IMR-90 (cell line): ENCODE measurements at regions not wholly inside any gene's neighbourhood (a gene's known extent, or its start where the extent isn't known, plus 50 kb on each side); places are given as distances from the start of the nearest gene placed in this dataset.

ENCODE experiments used
- ATAC-seq: fragments of 200-7000 bp; cut with Tn5 transposase; 2 replicates; pipeline ENCODE4 v1.9.1; 2020; ENCODE audit warnings: low read depth, mild to moderate bottlenecking, moderate library complexity
- BruUV-seq: library from RNA; stranded (reverse); fragments of 400-500 nt; replicated peaks from 2 replicates; lab custom pipeline; 2021; lab: Mats Ljungman, UMichigan
- CTCF ChIA-PET: fragments of 300-600 bp; formaldehyde crosslinking; extraction: SDS; loops from one replicate; lab custom pipeline; 2021; ENCODE audit warnings: antibody characterized with exemption; lab: Yijun Ruan, JAX
- POLR2A ChIA-PET: fragments of 300-600 bp; sonication (Branson Sonifier 250); formaldehyde crosslinking; loops from one replicate; lab custom pipeline; 2022; ENCODE audit warnings: antibody characterized with exemption; ENCODE audit not compliant: unreplicated experiment; lab: Charles Lee
- DNase-seq: peaks from one replicate; pipeline ENCODE4 v3.0.0; 2013
- H2AFZ ChIP-seq: replicated peaks from 2 replicates; pipeline ENCODE3; 2013; ENCODE audit warnings: low read length, mild to moderate bottlenecking; ENCODE audit not compliant: poor library complexity
- H2AK5ac ChIP-seq: 2 replicates; pipeline ENCODE4 v1.6.1; 2013; ENCODE audit warnings: low read depth, low read length, inconsistent platforms
- H2AK9ac ChIP-seq: replicated peaks from 2 replicates; pipeline ENCODE3; 2013; ENCODE audit warnings: mild to moderate bottlenecking, low read depth, low read length, moderate library complexity; ENCODE audit not compliant: poor library complexity
- H2BK120ac ChIP-seq: 2 replicates; pipeline ENCODE4 v1.6.1; 2013; ENCODE audit warnings: low read depth, low read length, inconsistent platforms
- H2BK15ac ChIP-seq: 3 replicates; pipeline ENCODE4 v1.6.1; 2013; ENCODE audit warnings: low read depth, low read length, inconsistent platforms
- H2BK20ac ChIP-seq: 2 replicates; pipeline ENCODE4 v1.6.1; 2013; ENCODE audit warnings: low read depth, mild to moderate bottlenecking, inconsistent platforms, low read length, moderate library complexity
- H2BK5ac ChIP-seq: 2 replicates; pipeline ENCODE4 v1.6.1; 2013; ENCODE audit warnings: mild to moderate bottlenecking, low read depth, low read length, inconsistent platforms; ENCODE audit not compliant: poor library complexity, severe bottlenecking
- H3K14ac ChIP-seq: replicated peaks from 2 replicates; pipeline ENCODE4 v1.6.1; 2013; ENCODE audit warnings: low read depth, low read length, inconsistent platforms
- H3K18ac ChIP-seq: 2 replicates; pipeline ENCODE4 v1.6.1; 2013; ENCODE audit warnings: low read depth, low read length, control low read depth
- H3K23ac ChIP-seq: 2 replicates; pipeline ENCODE4 v1.6.1; 2013; ENCODE audit warnings: low read depth, low read length, inconsistent platforms
- H3K27ac ChIP-seq: 2 replicates; pipeline ENCODE4 v1.5.1; 2013; ENCODE audit warnings: mild to moderate bottlenecking, control low read depth, low read length; ENCODE audit not compliant: insufficient read depth
- H3K27me3 ChIP-seq: 2 replicates; pipeline ENCODE4 v1.6.1; 2013; ENCODE audit warnings: low read length; ENCODE audit not compliant: control insufficient read depth, insufficient read depth
- H3K36me3 ChIP-seq: 2 replicates; pipeline ENCODE4 v1.6.1; 2013; ENCODE audit warnings: low read length, mixed read lengths; ENCODE audit not compliant: control insufficient read depth, insufficient read depth
- H3K4ac ChIP-seq: 2 replicates; pipeline ENCODE4 v1.6.1; 2013; ENCODE audit warnings: low read depth, low read length, inconsistent platforms
- H3K4me1 ChIP-seq: 2 replicates; pipeline ENCODE4 v1.6.1; 2013; ENCODE audit warnings: low read length, mixed read lengths; ENCODE audit not compliant: control insufficient read depth, insufficient read depth
- H3K4me2 ChIP-seq: 2 replicates; pipeline ENCODE4 v1.6.1; 2013; ENCODE audit warnings: low read depth, mild to moderate bottlenecking, control low read depth, low read length, moderate library complexity
- H3K4me3 ChIP-seq: 2 replicates; pipeline ENCODE4 v1.5.1; 2013; ENCODE audit warnings: low read depth, mild to moderate bottlenecking, control low read depth, low read length, moderate library complexity; ENCODE audit not compliant: insufficient read depth
- H3K56ac ChIP-seq: 2 replicates; pipeline ENCODE4 v1.6.1; 2013; ENCODE audit warnings: low read length, inconsistent platforms; ENCODE audit not compliant: insufficient read depth; ENCODE audit errors: extremely low read depth
- H3K79me1 ChIP-seq, 2 experiments: 2 replicates each; pipeline ENCODE4 v1.6.1; 2013; ENCODE audit warnings: low read length in 2 of 2, inconsistent platforms in 1 of 2, low read depth in 1 of 2
- H3K9ac ChIP-seq: 2 replicates; pipeline ENCODE4 v1.6.1; 2013; ENCODE audit warnings: low read depth, low read length, control low read depth
- H3K9me1 ChIP-seq: 2 replicates; pipeline ENCODE4 v1.6.1; 2013; ENCODE audit warnings: low read length, inconsistent platforms; ENCODE audit not compliant: insufficient read depth
- H3K9me3 ChIP-seq: 2 replicates; pipeline ENCODE4 v1.6.1; 2013; ENCODE audit warnings: low read length; ENCODE audit not compliant: control insufficient read depth, insufficient read depth
- H4K20me1 ChIP-seq: 2 replicates; pipeline ENCODE4 v1.6.1; 2013; ENCODE audit warnings: low read length, inconsistent platforms; ENCODE audit not compliant: insufficient read depth
- H4K5ac ChIP-seq: 2 replicates; pipeline ENCODE4 v1.6.1; 2013; ENCODE audit warnings: mild to moderate bottlenecking, low read depth, low read length, control low read depth
- H4K8ac ChIP-seq, 2 experiments: 2 replicates each; pipeline ENCODE4 v1.6.1; 2013; ENCODE audit warnings: low read depth in 2 of 2, low read length in 2 of 2, control low read depth in 1 of 2, inconsistent platforms in 1 of 2
- H4K91ac ChIP-seq: 2 replicates; pipeline ENCODE4 v1.6.1; 2013; ENCODE audit warnings: low read depth, low read length, inconsistent platforms; ENCODE audit not compliant: insufficient read depth
- BHLHE40 ChIP-seq: fragments of 150-350 bp; IDR thresholded peaks from 2 replicates; pipeline ENCODE4 v1.6.1; 2016; ENCODE audit warnings: mild to moderate bottlenecking, low read depth, low read length
- CHD1 ChIP-seq: IDR thresholded peaks from 2 replicates; pipeline ENCODE4 v1.6.1; 2012; ENCODE audit warnings: low read depth, low read length, improper control_type of control experiment
- FOS ChIP-seq: fragments of 150-350 bp; IDR thresholded peaks from 2 replicates; pipeline ENCODE4 v1.6.1; 2016; ENCODE audit warnings: low read depth, low read length
- MAFK ChIP-seq: IDR thresholded peaks from 2 replicates; pipeline ENCODE4 v1.6.1; 2012; ENCODE audit warnings: low read depth, low read length, improper control_type of control experiment
- MAZ ChIP-seq: IDR thresholded peaks from 2 replicates; pipeline ENCODE4 v1.6.1; 2012; ENCODE audit warnings: low read depth, mild to moderate bottlenecking, low read length, improper control_type of control experiment, moderate library complexity, borderline replicate concordance
- NFE2L2 ChIP-seq: fragments of 150-350 bp; IDR thresholded peaks from 2 replicates; pipeline ENCODE4 v1.6.1; 2016; ENCODE audit warnings: low read depth, mild to moderate bottlenecking, low read length
- POLR2A ChIP-seq: IDR thresholded peaks from 2 replicates; pipeline ENCODE4 v1.6.1; 2012; ENCODE audit warnings: mild to moderate bottlenecking, low read depth, low read length
- RFX5 ChIP-seq: IDR thresholded peaks from 2 replicates; pipeline ENCODE4 v1.8.0; 2012; ENCODE audit warnings: low read depth, mild to moderate bottlenecking, low read length, moderate library complexity
- SMC3 ChIP-seq: fragments of 150-350 bp; IDR thresholded peaks from 2 replicates; pipeline ENCODE4 v1.6.1; 2016; ENCODE audit warnings: low read depth, mild to moderate bottlenecking, antibody characterized with exemption, low read length, moderate library complexity
- WGBS, 2 experiments: methylation state at CpG; one replicate each; pipeline versions ENCODE4 v1.1.5 to v1.1.7; 2013; ENCODE audit warnings: missing lambda C conversion rate in 2 of 2; ENCODE audit not compliant: insufficient read length in 1 of 2; ENCODE audit errors: extremely low coverage in 2 of 2; 5-methylcytosine and 5-hydroxymethylcytosine counted together
- dilution Hi-C: fragments of 300-500 bp; cut with HindIII; formaldehyde crosslinking; loops from one replicate; pipeline ENCODE4 v1.14.3; 2018; ENCODE audit warnings: low sequenced_read_pairs; ENCODE audit not compliant: unreplicated experiment
- in situ Hi-C: fragments of 300-500 bp; cut with MboI; formaldehyde crosslinking; loops from 3 replicates; pipeline ENCODE4 v1.14.3; 2019; ENCODE audit warnings: low sequenced_read_pairs, inconsistent platforms, mixed read lengths
- intact Hi-C: fragments of 100-400 bp; cut with micrococcal nuclease; formaldehyde crosslinking; loops from 2 replicates; pipeline ENCODE4 v1.10.0; 2022
- TF ChIP-seq, protein P1 (sequence below): fragments of 150-350 bp; IDR thresholded peaks from 2 replicates; pipeline ENCODE4 v1.6.1; 2016; ENCODE audit warnings: low read depth, mild to moderate bottlenecking, low read length, moderate library complexity, borderline replicate concordance
- TF ChIP-seq, protein P2 (sequence below): conservative IDR thresholded peaks from 2 replicates; pipeline ENCODE4 v1.5.1; 2012; ENCODE audit warnings: mild to moderate bottlenecking, low read depth, low read length, improper control_type of control experiment
- TF ChIP-seq, protein P3 (sequence below): fragments of 150-350 bp; IDR thresholded peaks from 2 replicates; pipeline ENCODE4 v1.6.1; 2017; ENCODE audit warnings: mild to moderate bottlenecking, antibody characterized with exemption, low read length, low read depth

GRCh38 chr7:155375337-155376277, 77.9 kb downstream of the INSIG1 start:
- in situ Hi-C loops (loop anchor here (25.0 kb wide), 1 partner anchor 387 kb away; no protein-coding TSS in a partner anchor), intact Hi-C loops (loop anchor here (10.0 kb wide), 2 partner anchors 79 to 371 kb away; partner anchors contain the start of genes EN2 and PAXIP1), dilution Hi-C loops (no loop called here)
- Histone ChIP-seq H3K56ac (no peak overlapping the region), H3K27me3 (peaks cover 87% of the 10 kb centered on the region), H3K18ac (no peak overlapping the region), H3K9ac (no peak overlapping the region), H3K4me3 (no peak overlapping the region), H4K8ac (no peak overlapping the region), H3K4me2 (no peak overlapping the region), H2AFZ (no peak overlapping the region), H3K36me3 (no peaks in the 10 kb centered on the region), H3K14ac (no peak overlapping the region), H2BK15ac (no peak overlapping the region), H3K23ac (no peak overlapping the region), H4K20me1 (no peaks in the 10 kb centered on the region; the same call in 1 of the 2 replicates), H3K9me1 (no peaks in the 10 kb centered on the region), H4K5ac (no peak overlapping the region), H4K91ac (no peak overlapping the region), H3K4ac (no peak overlapping the region), H2AK9ac (no peak overlapping the region), H3K4me1 (peaks cover 2% of the 10 kb centered on the region; the same call in 1 of the 2 replicates), H3K79me1 (no peaks in the 10 kb centered on the region), H3K9me3 (peaks cover 8% of the 10 kb centered on the region; the same call in 1 of the 2 replicates), H2BK20ac (no peak overlapping the region), H2AK5ac (no peak overlapping the region), H2BK120ac (no peak overlapping the region), H2BK5ac (no peak overlapping the region), H3K27ac (no peak overlapping the region)
- no peak for ATAC-seq
- TF ChIP-seq, protein P1, sequence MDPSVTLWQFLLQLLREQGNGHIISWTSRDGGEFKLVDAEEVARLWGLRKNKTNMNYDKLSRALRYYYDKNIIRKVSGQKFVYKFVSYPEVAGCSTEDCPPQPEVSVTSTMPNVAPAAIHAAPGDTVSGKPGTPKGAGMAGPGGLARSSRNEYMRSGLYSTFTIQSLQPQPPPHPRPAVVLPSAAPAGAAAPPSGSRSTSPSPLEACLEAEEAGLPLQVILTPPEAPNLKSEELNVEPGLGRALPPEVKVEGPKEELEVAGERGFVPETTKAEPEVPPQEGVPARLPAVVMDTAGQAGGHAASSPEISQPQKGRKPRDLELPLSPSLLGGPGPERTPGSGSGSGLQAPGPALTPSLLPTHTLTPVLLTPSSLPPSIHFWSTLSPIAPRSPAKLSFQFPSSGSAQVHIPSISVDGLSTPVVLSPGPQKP, result no peak
- TF ChIP-seq, protein P2, sequence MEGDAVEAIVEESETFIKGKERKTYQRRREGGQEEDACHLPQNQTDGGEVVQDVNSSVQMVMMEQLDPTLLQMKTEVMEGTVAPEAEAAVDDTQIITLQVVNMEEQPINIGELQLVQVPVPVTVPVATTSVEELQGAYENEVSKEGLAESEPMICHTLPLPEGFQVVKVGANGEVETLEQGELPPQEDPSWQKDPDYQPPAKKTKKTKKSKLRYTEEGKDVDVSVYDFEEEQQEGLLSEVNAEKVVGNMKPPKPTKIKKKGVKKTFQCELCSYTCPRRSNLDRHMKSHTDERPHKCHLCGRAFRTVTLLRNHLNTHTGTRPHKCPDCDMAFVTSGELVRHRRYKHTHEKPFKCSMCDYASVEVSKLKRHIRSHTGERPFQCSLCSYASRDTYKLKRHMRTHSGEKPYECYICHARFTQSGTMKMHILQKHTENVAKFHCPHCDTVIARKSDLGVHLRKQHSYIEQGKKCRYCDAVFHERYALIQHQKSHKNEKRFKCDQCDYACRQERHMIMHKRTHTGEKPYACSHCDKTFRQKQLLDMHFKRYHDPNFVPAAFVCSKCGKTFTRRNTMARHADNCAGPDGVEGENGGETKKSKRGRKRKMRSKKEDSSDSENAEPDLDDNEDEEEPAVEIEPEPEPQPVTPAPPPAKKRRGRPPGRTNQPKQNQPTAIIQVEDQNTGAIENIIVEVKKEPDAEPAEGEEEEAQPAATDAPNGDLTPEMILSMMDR, result no peak
- TF ChIP-seq MAZ (no peak), MAFK (no peak), CHD1 (no peak), BHLHE40 (no peak), FOS (no peak), RFX5 (no peak), NFE2L2 (no peak), POLR2A (no peak), SMC3 (no peak)
- TF ChIP-seq, protein P3, sequence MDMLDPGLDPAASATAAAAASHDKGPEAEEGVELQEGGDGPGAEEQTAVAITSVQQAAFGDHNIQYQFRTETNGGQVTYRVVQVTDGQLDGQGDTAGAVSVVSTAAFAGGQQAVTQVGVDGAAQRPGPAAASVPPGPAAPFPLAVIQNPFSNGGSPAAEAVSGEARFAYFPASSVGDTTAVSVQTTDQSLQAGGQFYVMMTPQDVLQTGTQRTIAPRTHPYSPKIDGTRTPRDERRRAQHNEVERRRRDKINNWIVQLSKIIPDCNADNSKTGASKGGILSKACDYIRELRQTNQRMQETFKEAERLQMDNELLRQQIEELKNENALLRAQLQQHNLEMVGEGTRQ, result no peak
- DNase-seq, result no peak
- BruUV-seq, result no TSS peak
- WGBS, 2 experiments, result 0% methylated on average over 4 of the region's 16 CpGs; no CpG with 5 or more reads in 1 of the 2 experiments
- ChIA-PET POLR2A (no interaction called here), CTCF (interaction anchor here (0.5 kb wide), 1 partner anchor 90 kb away, joined by 3 read pairs; no protein-coding TSS in a partner anchor)
